Tibial nerve (tissue), 4 donors: ENCODE measurements at regions not wholly inside any gene's neighbourhood (a gene's known extent, or its start where the extent isn't known, plus 50 kb on each side); places are given as distances from the start of the nearest gene placed in this dataset.

Experiments
- DNase-seq, 2 donors: peaks; one replicate each; pipeline ENCODE4 v3.0.0-alpha.2; 2019; ENCODE audit warnings: low spot score in 2 of 2
- H3K27ac ChIP-seq, 4 donors: fragments of 200-600 bp; sonication (generic) in 3 of 4; one replicate each; pipeline ENCODE4 v1.5.1; 2017 to 2019; ENCODE audit warnings: mild to moderate bottlenecking in 1 of 4
- H3K27me3 ChIP-seq, 2 donors: fragments of 200-600 bp; sonication (generic) in 1 of 2; one replicate each; pipeline versions ENCODE4 v1.5.1 to v1.6.0; 2017 to 2019
- H3K36me3 ChIP-seq, 3 donors: fragments of 200-600 bp; sonication (generic); one replicate each; pipeline ENCODE4 v1.5.1; 2018 to 2019
- H3K4me1 ChIP-seq, 4 donors: fragments of 200-600 bp; sonication (generic) in 3 of 4; one replicate each; pipeline ENCODE4 v1.5.1; 2017 to 2019
- H3K4me3 ChIP-seq, 4 donors: fragments of 200-600 bp; sonication (generic) in 3 of 4; one replicate each; pipeline ENCODE4 v1.5.1; 2017 to 2019; ENCODE audit warnings: mild to moderate bottlenecking in 1 of 4, moderate library complexity in 1 of 4
- H3K9me3 ChIP-seq, 4 donors: fragments of 200-600 bp; sonication (generic) in 3 of 4; one replicate each; pipeline ENCODE4 v1.5.1; 2017 to 2019
- CTCF ChIP-seq, 5 experiments: fragments of 200-600 bp in 3 of 5; fragments of 450-650 bp in 2 of 5; sonication (generic) in 3 of 5; IDR thresholded peaks; one replicate each; pipeline ENCODE4 v1.5.1; 2016 to 2019; ENCODE audit warnings: antibody characterized with exemption in 5 of 5, mild to moderate bottlenecking in 3 of 5, moderate library complexity in 2 of 5
- EP300 ChIP-seq, 2 donors: sonication (generic); formaldehyde crosslinking; IDR thresholded peaks; one replicate each; pipeline ENCODE4 v1.6.1; 2017; ENCODE audit warnings: antibody characterized with exemption in 2 of 2, mild to moderate bottlenecking in 1 of 2
- POLR2A ChIP-seq, 2 donors: fragments of 450-650 bp; IDR thresholded peaks; one replicate each; pipeline ENCODE4 v1.6.1; 2017; ENCODE audit warnings: antibody characterized with exemption in 2 of 2, mild to moderate bottlenecking in 2 of 2, moderate library complexity in 2 of 2
- WGBS, 2 donors: methylation state at CpG; one replicate each; pipeline ENCODE4 v1.1.5; 2018; 5-methylcytosine and 5-hydroxymethylcytosine counted together

- TF ChIP-seq POLR2A (IDR thresholded peaks at IDR 0.05) (no peak), CTCF (IDR thresholded peaks at IDR 0.05) (no peak), EP300 (IDR thresholded peaks at IDR 0.05) (no peak)
- 65 to 71% methylated on average over 2 to 4 of the region's 4 CpGs for WGBS, 2 donors
- Histone ChIP-seq H3K9me3 (no peaks in the 10 kb centered on the region), H3K27ac (no peak overlapping the region), H3K27me3 (no peaks in the 10 kb centered on the region), H3K4me3 (no peak overlapping the region), H3K36me3 (no peaks in the 10 kb centered on the region), H3K4me1 (no peaks in the 10 kb centered on the region)
- no peak for DNase-seq
Observed at GRCh38 chr5:164358531-164359259, 853.3 kb downstream of the MAT2B start.

GRCh38 chr5:164359260-164360255 is 854.1 kb downstream of the MAT2B start:
- TF ChIP-seq POLR2A (IDR thresholded peaks at IDR 0.05) (no peak), CTCF (IDR thresholded peaks at IDR 0.05) (no peak), EP300 (IDR thresholded peaks at IDR 0.05) (no peak)
- no peaks in the 10 kb centered on the region for H3K9me3 ChIP-seq
- no peaks in the 10 kb centered on the region for H3K36me3 ChIP-seq
- DNase-seq, result no peak
- no peak overlapping the region for H3K27ac ChIP-seq
- no peaks in the 10 kb centered on the region for H3K4me1 ChIP-seq
- no peaks in the 10 kb centered on the region for H3K27me3 ChIP-seq
- H3K4me3 ChIP-seq, result no peak overlapping the region
- WGBS, 2 donors, result 85 to 90% methylated on average over 4 of the region's 4 CpGs

- H3K36me3 ChIP-seq, result no peaks in the 10 kb centered on the region
- 80 to 82% methylated on average over 4 of the region's 4 CpGs for WGBS, 2 donors
- no peaks in the 10 kb centered on the region for H3K9me3 ChIP-seq
- H3K27me3 ChIP-seq, result no peaks in the 10 kb centered on the region
- H3K4me3 ChIP-seq, result no peak overlapping the region
- no peak for DNase-seq
- no peak overlapping the region for H3K27ac ChIP-seq
- no peaks in the 10 kb centered on the region for H3K4me1 ChIP-seq
- no peak for TF ChIP-seq CTCF (IDR thresholded peaks at IDR 0.05)
- no peak for TF ChIP-seq EP300 (IDR thresholded peaks at IDR 0.05)
- TF ChIP-seq POLR2A (IDR thresholded peaks at IDR 0.05), result no peak
Observed at GRCh38 chr5:164360589-164360988, 855.2 kb downstream of the MAT2B start.

GRCh38 chr5:164361986-164362385 is 856.6 kb downstream of the MAT2B start:
- no peak overlapping the region for H3K27ac ChIP-seq
- 76 to 80% methylated on average over 5 of the region's 5 CpGs for WGBS, 2 donors
- H3K4me1 ChIP-seq, result no peaks in the 10 kb centered on the region
- H3K4me3 ChIP-seq, result no peak overlapping the region
- no peak for TF ChIP-seq POLR2A (IDR thresholded peaks at IDR 0.05)
- TF ChIP-seq CTCF (IDR thresholded peaks at IDR 0.05), result no peak
- H3K36me3 ChIP-seq, result no peaks in the 10 kb centered on the region
- no peaks in the 10 kb centered on the region for H3K9me3 ChIP-seq
- no peaks in the 10 kb centered on the region for H3K27me3 ChIP-seq
- no peak for DNase-seq

- Histone ChIP-seq H3K27me3 (no peaks in the 10 kb centered on the region), H3K9me3 (no peaks in the 10 kb centered on the region), H3K4me1 (no peaks in the 10 kb centered on the region), H3K36me3 (no peaks in the 10 kb centered on the region), H3K27ac (no peak overlapping the region), H3K4me3 (no peak overlapping the region)
- no peak for TF ChIP-seq POLR2A (IDR thresholded peaks at IDR 0.05)
- TF ChIP-seq EP300 (IDR thresholded peaks at IDR 0.05), result no peak
- no peak for TF ChIP-seq CTCF (IDR thresholded peaks at IDR 0.05)
- no peak for DNase-seq
Observed at GRCh38 chr5:164362835-164363234, 857.4 kb downstream of the MAT2B start.
